Sigmoid colon (tissue), 4 donors: ENCODE measurements at regions not wholly inside any gene's neighbourhood (a gene's known extent, or its start where the extent isn't known, plus 50 kb on each side); places are given as distances from the start of the nearest gene placed in this dataset.

Experiments used
- EP300 ChIP-seq, 4 donors: sonication (generic); formaldehyde crosslinking; IDR thresholded peaks; one replicate each; pipeline ENCODE4 v1.6.1; 2017; ENCODE audit warnings: antibody characterized with exemption in 4 of 4
- POLR2A ChIP-seq, 2 donors: fragments of 450-650 bp; IDR thresholded peaks; one replicate each; pipeline ENCODE4 v1.6.1; 2016; ENCODE audit warnings: antibody characterized with exemption in 2 of 2, mild to moderate bottlenecking in 2 of 2, moderate library complexity in 2 of 2
- TF ChIP-seq, protein P1 (sequence below), 4 experiments: fragments of 450-650 bp in 3 of 4; fragments of 200-600 bp in 1 of 4; IDR thresholded peaks; one replicate each; pipeline ENCODE4 v1.5.1; 2016 to 2019; ENCODE audit warnings: antibody characterized with exemption in 4 of 4, mild to moderate bottlenecking in 3 of 4, moderate library complexity in 2 of 4

DNA sequence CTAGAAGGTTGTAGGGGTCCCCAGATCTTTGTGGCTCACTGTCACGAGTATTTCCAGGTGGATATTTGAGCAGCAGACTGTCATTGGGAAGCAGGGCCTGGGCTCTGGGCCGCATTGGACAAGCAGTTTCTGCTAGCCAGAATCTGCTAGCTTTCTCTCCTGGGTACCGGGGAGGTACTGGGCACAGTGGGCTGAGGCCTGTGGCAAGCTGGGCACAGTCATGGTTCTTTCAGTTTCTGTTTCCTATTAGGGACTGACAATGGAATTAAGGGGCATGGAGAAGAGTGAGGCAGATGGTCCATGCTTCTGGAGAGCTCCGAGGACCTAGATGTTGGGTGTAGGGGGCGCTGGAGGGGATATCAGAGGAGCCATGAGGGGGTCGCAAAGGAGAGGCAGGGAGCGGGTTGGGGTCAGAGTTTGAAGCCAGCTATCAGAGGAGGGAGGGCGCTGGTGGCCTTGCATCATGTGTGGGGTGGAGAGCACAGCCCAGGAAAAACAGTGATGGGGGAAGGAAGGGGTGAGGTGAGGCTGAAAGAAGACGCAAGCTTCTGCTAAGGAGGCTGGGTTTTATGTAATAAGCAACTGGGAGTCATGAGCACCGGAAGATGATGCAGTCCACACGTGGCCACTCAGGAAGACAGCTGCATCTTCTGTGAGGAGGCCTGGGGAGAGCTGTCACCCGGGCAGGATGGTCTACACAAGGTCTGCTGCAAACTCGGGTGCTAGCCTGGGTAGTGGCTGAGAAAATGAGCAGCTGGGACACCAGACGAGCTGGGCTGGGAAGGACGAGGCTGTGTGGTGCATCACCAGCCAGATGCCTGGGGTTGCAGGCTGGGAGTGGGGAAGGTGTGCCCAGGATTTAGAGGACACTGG lies 72.7 kb downstream of the IER5 start:
- TF ChIP-seq, protein P1, sequence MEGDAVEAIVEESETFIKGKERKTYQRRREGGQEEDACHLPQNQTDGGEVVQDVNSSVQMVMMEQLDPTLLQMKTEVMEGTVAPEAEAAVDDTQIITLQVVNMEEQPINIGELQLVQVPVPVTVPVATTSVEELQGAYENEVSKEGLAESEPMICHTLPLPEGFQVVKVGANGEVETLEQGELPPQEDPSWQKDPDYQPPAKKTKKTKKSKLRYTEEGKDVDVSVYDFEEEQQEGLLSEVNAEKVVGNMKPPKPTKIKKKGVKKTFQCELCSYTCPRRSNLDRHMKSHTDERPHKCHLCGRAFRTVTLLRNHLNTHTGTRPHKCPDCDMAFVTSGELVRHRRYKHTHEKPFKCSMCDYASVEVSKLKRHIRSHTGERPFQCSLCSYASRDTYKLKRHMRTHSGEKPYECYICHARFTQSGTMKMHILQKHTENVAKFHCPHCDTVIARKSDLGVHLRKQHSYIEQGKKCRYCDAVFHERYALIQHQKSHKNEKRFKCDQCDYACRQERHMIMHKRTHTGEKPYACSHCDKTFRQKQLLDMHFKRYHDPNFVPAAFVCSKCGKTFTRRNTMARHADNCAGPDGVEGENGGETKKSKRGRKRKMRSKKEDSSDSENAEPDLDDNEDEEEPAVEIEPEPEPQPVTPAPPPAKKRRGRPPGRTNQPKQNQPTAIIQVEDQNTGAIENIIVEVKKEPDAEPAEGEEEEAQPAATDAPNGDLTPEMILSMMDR (IDR thresholded peaks at IDR 0.05): no peak
- no peak for TF ChIP-seq POLR2A (IDR thresholded peaks at IDR 0.05)
- TF ChIP-seq EP300 (IDR thresholded peaks at IDR 0.05): no peak
